Right lobe of liver (tissue), 6 donors: ENCODE measurements at regions not wholly inside any gene's neighbourhood (a gene's known extent, or its start where the extent isn't known, plus 50 kb on each side); places are given as distances from the start of the nearest gene placed in this dataset.

Source experiments
- ATAC-seq, 4 donors: fragments of 200-7000 bp; cut with Tn5 transposase; one replicate each; pipeline ENCODE4 v1.9.1; 2020; ENCODE audit warnings: mild to moderate bottlenecking in 4 of 4, moderate library complexity in 4 of 4
- DNase-seq, 3 donors: peaks; one replicate each; pipeline ENCODE4 v3.0.0-alpha.2; 2020
- H3K27ac ChIP-seq, 3 donors: fragments of 200-600 bp; one replicate each; pipeline ENCODE4 v1.8.0; 2022
- H3K27me3 ChIP-seq, 2 donors: fragments of 200-600 bp; one replicate each; pipeline ENCODE4 v1.8.0; 2022
- H3K36me3 ChIP-seq, 4 donors: fragments of 200-600 bp; sonication (generic) in 1 of 4; one replicate each; pipeline versions ENCODE4 v1.5.1 to v1.8.0; 2017 to 2022; ENCODE audit warnings: control low read depth in 1 of 4
- H3K4me1 ChIP-seq, 4 donors: fragments of 200-600 bp; sonication (generic) in 1 of 4; one replicate each; pipeline versions ENCODE4 v1.5.1 to v1.8.0; 2017 to 2022; ENCODE audit warnings: control low read depth in 1 of 4
- H3K4me3 ChIP-seq, 3 donors: fragments of 200-600 bp; one replicate each; pipeline ENCODE4 v1.8.0; 2022
- H3K9me3 ChIP-seq, 4 donors: fragments of 200-600 bp; sonication (generic) in 1 of 4; one replicate each; pipeline versions ENCODE4 v1.5.1 to v1.8.0; 2017 to 2022; ENCODE audit warnings: control low read depth in 1 of 4
- POLR2A ChIP-seq: fragments of 450-650 bp; IDR thresholded peaks from one replicate; pipeline ENCODE4 v1.6.1; 2017; ENCODE audit warnings: antibody characterized with exemption, mild to moderate bottlenecking
- WGBS: methylation state at CpG from one replicate; pipeline ENCODE4 v1.1.6; 2018; ENCODE audit warnings: low coverage, low lambda C conversion rate; ENCODE audit not compliant: insufficient coverage; ENCODE audit errors: missing lambda C conversion rate; 5-methylcytosine and 5-hydroxymethylcytosine counted together
- intact Hi-C, 2 donors: fragments of 100-400 bp; cut with DNase I; formaldehyde crosslinking; loops; one replicate each; pipeline versions ENCODE4 v1.11.2 to v1.14.1; 2022
- TF ChIP-seq, protein P1 (sequence below), 4 donors: fragments of 200-600 bp in 3 of 4; fragments of 450-650 bp in 1 of 4; IDR thresholded peaks; one replicate each; pipeline versions ENCODE4 v1.5.1 to v1.8.0; 2016 to 2022; ENCODE audit warnings: antibody characterized with exemption in 4 of 4, mild to moderate bottlenecking in 2 of 4
- donor health status: DM: no; HTN: yes; CAD: no.
- donor health status: DM: no; HTN: no; CAD: no.
- donor health status: DM: no; HTN: no; CAD: no.
- donor health status: DM: no; HTN: yes; CAD: no.
- donor health status: DM: no; HTN: yes; CAD: no.

DNA sequence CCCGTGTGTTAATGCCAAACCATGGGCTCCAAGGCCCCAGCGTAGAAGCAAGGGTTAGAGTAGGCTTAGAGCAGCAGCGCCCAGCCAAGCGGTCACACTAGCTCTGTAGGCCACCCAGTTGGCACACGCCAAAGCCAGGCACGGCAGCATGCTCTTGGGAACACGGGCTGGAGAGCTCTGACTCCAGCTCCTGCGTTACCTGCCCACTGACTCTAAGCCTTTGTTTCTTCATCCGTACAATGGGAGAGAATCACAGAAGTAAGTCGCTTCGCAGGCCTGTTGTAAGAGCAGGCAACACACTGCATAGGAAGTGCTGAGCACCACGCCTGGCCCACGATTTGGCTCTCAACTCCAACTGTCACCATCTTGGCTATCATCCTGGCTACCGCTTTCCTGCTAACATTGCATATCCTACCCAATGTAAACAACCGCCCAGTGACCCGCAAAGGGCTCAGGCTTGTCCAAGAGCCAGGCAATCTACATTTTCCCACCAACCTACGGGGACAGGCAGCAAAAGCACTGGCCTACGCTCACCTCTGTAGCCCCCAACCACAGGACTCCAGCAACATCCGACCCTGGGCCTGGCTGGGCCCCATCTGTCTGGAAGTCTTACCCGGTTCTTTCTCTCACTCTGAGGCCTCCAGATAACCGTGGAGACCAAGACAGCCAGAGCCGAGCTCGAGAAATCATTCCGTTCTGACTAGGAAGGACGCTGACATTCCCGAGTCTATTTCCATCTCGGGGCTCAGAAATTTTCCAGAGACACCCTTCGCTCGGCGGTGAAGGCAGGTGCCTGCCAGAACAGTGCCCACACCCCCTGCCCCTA is 91.5 kb upstream of the ZNF507 start:
- H3K4me1 ChIP-seq: no peaks in the 10 kb centered on the region
- DNase-seq: no peak
- 59% methylated on average over 10 of the region's 30 CpGs for WGBS

DNA sequence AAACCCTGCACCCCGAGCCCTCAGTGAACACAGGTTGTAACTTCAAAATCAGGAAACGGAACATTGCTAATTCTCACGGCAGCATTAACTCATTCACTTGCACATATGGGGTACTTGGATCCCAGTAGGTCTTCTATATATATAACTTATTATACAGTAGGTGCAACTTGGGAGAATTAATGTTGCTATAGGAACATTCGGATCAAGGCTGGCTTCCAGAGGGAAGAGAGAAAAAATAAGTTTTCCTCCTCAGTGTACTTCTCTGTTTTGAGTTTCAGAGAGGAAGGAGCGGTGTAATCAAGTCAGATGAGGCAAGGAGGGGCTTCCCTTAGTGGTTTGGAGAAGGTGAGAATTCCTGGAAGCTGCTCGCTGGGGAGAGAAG is 90.9 kb upstream of the ZNF507 start:
- Histone ChIP-seq H3K9me3 (no peaks in the 10 kb centered on the region), H3K4me3 (no peak overlapping the region), H3K27me3 (no peaks in the 10 kb centered on the region), H3K27ac (no peak overlapping the region), H3K4me1 (no peaks in the 10 kb centered on the region), H3K36me3 (no peaks in the 10 kb centered on the region)
- no peak for DNase-seq
- ATAC-seq: no peak
- TF ChIP-seq POLR2A: no peak
- TF ChIP-seq, protein P1, sequence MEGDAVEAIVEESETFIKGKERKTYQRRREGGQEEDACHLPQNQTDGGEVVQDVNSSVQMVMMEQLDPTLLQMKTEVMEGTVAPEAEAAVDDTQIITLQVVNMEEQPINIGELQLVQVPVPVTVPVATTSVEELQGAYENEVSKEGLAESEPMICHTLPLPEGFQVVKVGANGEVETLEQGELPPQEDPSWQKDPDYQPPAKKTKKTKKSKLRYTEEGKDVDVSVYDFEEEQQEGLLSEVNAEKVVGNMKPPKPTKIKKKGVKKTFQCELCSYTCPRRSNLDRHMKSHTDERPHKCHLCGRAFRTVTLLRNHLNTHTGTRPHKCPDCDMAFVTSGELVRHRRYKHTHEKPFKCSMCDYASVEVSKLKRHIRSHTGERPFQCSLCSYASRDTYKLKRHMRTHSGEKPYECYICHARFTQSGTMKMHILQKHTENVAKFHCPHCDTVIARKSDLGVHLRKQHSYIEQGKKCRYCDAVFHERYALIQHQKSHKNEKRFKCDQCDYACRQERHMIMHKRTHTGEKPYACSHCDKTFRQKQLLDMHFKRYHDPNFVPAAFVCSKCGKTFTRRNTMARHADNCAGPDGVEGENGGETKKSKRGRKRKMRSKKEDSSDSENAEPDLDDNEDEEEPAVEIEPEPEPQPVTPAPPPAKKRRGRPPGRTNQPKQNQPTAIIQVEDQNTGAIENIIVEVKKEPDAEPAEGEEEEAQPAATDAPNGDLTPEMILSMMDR (IDR thresholded peaks at IDR 0.05): no peak
- intact Hi-C loops: no loop called here
- 52% methylated on average over 6 of the region's 6 CpGs for WGBS

More for the DNA sequence above, 91.5 kb upstream of the ZNF507 start:
- Histone ChIP-seq H3K9me3 (no peaks in the 10 kb centered on the region), H3K27me3 (no peaks in the 10 kb centered on the region), H3K27ac (no peak overlapping the region), H3K4me3 (no peak overlapping the region), H3K36me3 (no peaks in the 10 kb centered on the region)
- TF ChIP-seq POLR2A: no peak
- TF ChIP-seq, protein P1 (IDR thresholded peaks at IDR 0.05): no peak
- intact Hi-C loops: no loop called here
- ATAC-seq: no peak

DNA sequence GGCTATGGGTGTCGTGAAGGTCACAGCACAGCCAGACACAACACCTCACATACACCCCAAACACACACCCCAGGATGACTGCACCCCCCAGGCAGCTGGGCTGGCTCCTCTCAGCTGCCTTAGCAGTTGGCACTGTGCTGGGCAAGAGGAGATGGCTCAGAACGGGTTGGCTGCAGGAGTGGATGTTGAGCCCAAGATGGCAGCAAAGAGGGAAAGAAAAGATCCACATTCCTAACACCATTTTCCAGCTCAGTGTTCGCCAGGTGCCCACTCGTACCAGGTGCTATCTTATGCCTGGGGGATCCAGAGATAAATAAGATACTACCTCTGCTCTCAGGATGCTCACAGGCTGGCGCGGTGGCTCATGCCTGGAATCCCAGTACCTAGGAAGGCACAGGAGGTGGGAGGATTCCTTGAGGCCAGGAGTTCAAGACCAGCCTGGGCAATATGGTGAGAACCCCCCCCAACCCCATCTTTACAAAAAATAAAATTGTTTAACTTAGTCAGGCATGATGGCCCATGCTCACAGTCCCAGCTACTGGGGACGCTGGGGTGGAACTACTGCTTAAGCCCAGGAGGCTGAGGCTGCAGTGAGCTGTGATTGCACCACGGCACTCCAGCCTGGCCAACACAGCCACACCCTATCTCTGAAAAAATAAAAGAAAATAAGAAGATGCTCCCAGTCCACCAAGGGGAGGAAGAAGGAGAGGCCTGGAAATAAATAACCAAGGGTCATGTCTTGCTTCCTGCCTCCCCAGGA is 89.7 kb upstream of the ZNF507 start:
- Histone ChIP-seq H3K27ac (no peak overlapping the region), H3K27me3 (no peaks in the 10 kb centered on the region), H3K4me1 (no peaks in the 10 kb centered on the region), H3K36me3 (no peaks in the 10 kb centered on the region), H3K4me3 (no peak overlapping the region), H3K9me3 (no peaks in the 10 kb centered on the region)
- ATAC-seq: no peak
- DNase-seq: no peak
- intact Hi-C loops: no loop called here
- WGBS: 60% methylated on average over 6 of the region's 8 CpGs
- no peak for TF ChIP-seq POLR2A
- TF ChIP-seq, protein P1 (IDR thresholded peaks at IDR 0.05): no peak

DNA sequence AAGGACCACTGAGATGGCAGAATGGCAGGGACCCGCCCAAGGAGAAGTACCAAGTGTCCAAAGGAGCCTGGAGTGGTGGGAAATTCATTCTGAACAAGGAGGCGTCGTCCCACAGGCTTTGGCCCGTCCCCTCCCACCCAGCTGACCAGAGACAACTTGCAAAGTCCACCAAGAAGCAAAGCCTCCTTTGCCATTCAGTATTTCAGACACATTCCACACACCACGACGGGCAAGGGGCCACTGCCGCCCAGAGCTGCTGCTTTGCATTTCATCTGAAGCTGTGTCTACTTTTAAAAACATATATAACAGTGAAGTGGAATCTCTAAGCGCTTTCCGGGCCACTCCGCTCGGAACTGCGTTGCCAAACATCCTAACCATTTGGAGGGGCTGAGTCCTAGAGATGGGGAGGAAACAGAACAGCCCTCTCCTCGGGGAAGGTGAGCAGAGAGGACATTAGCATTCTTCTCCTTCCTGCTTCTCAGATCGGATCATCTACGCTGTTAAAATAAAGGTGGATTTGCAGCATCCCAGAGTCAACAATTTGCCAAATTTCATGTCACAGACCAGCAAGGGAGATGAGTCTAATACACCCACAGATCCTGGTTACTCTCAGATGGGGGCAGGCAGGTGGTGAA is 89.0 kb upstream of the ZNF507 start:
- H3K4me1 ChIP-seq: no peaks in the 10 kb centered on the region
- DNase-seq (no peak), ATAC-seq (no peak)
- no peak overlapping the region for H3K27ac ChIP-seq
- no peaks in the 10 kb centered on the region for H3K36me3 ChIP-seq
- TF ChIP-seq, protein P1 (IDR thresholded peaks at IDR 0.05): no peak
- no peak for TF ChIP-seq POLR2A
- WGBS: 51% methylated on average over 15 of the region's 15 CpGs
- no peaks in the 10 kb centered on the region for H3K27me3 ChIP-seq
- no peak overlapping the region for H3K4me3 ChIP-seq
- H3K9me3 ChIP-seq: no peaks in the 10 kb centered on the region
- intact Hi-C loops: no loop called here
